Skeletal muscle cell (primary cell): ENCODE measurements at regions not wholly inside any gene's neighbourhood (a gene's known extent, or its start where the extent isn't known, plus 50 kb on each side); places are given as distances from the start of the nearest gene placed in this dataset.

ENCODE experiments used
- DNase-seq: peaks from one replicate; pipeline ENCODE4 v3.0.0-alpha.2; 2010; ENCODE audit warnings: low read depth
- H3K4me3 ChIP-seq: 2 replicates; pipeline ENCODE4 v1.5.1; 2011; ENCODE audit warnings: low read depth, mild to moderate bottlenecking, control low read depth, low read length, moderate library complexity

- DNase-seq, result no peak
- no peak overlapping the region for H3K4me3 ChIP-seq
These were observed 459.8 kb downstream of the SOX6 start for GRCh38 chr11:15896530-15896929.

GRCh38 chr11:15897211-15897960 is 459.0 kb downstream of the SOX6 start:
- H3K4me3 ChIP-seq, result no peak overlapping the region
- DNase-seq, result peak; percentile 11

GRCh38 chr11:15901054-15901453 is 455.3 kb downstream of the SOX6 start:
- H3K4me3 ChIP-seq, result no peak overlapping the region
- no peak for DNase-seq

- H3K4me3 ChIP-seq, result no peak overlapping the region
- DNase-seq, result no peak
These were observed 454.6 kb downstream of the SOX6 start for GRCh38 chr11:15901790-15902189.

- no peak for DNase-seq
These were observed 453.1 kb downstream of the SOX6 start for GRCh38 chr11:15903246-15903645.

GRCh38 chr11:15905366-15906104 is 450.8 kb downstream of the SOX6 start:
- no peak overlapping the region for H3K4me3 ChIP-seq
- no peak for DNase-seq

More at GRCh38 chr11:15903246-15903645, 453.1 kb downstream of the SOX6 start:
- no peak overlapping the region for H3K4me3 ChIP-seq

- H3K4me3 ChIP-seq, result no peak overlapping the region
- no peak for DNase-seq
These were observed 449.8 kb downstream of the SOX6 start for GRCh38 chr11:15906481-15907035.

- no peak overlapping the region for H3K4me3 ChIP-seq
- no peak for DNase-seq
These were observed 448.5 kb downstream of the SOX6 start for GRCh38 chr11:15907806-15908205.

GRCh38 chr11:15909937-15910598 is 446.3 kb downstream of the SOX6 start:
- no peak for DNase-seq
- H3K4me3 ChIP-seq, result no peak overlapping the region

- no peak for DNase-seq
These were observed 445.6 kb downstream of the SOX6 start for GRCh38 chr11:15910761-15911160.

GRCh38 chr11:15911377-15912044 is 444.8 kb downstream of the SOX6 start:
- peak; percentile 39 for DNase-seq
- H3K4me3 ChIP-seq, result no peak overlapping the region

More at GRCh38 chr11:15910761-15911160, 445.6 kb downstream of the SOX6 start:
- H3K4me3 ChIP-seq, result no peak overlapping the region

GRCh38 chr11:15912291-15912690 is 444.1 kb downstream of the SOX6 start:
- no peak for DNase-seq
- H3K4me3 ChIP-seq, result no peak overlapping the region

- no peak overlapping the region for H3K4me3 ChIP-seq
- no peak for DNase-seq
These were observed 443.5 kb downstream of the SOX6 start for GRCh38 chr11:15912825-15913224.

GRCh38 chr11:15913261-15913660 is 443.1 kb downstream of the SOX6 start:
- no peak for DNase-seq
- H3K4me3 ChIP-seq, result no peak overlapping the region
